ENCODE measurements at regions not wholly inside any gene's neighbourhood (a gene's known extent, or its start where the extent isn't known, plus 50 kb on each side); places are given as distances from the start of the nearest gene placed in this dataset.

DNA sequence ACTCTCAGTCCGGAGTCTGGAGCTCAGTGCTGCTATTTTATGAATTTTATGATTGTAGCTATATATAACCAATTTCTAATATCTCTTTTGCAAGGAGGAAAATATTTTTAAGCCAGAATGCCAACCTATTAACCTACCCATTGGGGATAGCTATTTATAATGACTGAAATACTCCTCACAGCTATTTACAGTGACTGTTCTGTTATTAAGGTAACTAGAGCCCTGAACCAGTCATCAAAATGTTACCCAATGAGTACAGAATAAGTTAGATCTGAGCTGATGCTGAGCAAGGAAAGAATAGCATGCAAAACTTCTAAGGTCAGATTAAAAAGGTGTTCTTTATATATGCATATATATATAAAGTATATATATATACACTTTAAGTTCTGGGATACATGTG lies 79.6 kb upstream of the PPP2R3A start:
- 91% methylated on average over 1 of the region's 1 CpG for WGBS
- H3K4me3 ChIP-seq (ENCODE audit: low read depth in 1 of 3, low read length in 3 of 3): no peak overlapping the region
- TF ChIP-seq, protein P1, sequence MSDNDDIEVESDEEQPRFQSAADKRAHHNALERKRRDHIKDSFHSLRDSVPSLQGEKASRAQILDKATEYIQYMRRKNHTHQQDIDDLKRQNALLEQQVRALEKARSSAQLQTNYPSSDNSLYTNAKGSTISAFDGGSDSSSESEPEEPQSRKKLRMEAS (IDR thresholded peaks at IDR 0.05): no peak
- TF ChIP-seq, protein P2, sequence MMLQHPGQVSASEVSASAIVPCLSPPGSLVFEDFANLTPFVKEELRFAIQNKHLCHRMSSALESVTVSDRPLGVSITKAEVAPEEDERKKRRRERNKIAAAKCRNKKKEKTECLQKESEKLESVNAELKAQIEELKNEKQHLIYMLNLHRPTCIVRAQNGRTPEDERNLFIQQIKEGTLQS (IDR thresholded peaks at IDR 0.05): no peak
- TF ChIP-seq SP1 (IDR thresholded peaks at IDR 0.05): no peak
- TF ChIP-seq, protein P3, sequence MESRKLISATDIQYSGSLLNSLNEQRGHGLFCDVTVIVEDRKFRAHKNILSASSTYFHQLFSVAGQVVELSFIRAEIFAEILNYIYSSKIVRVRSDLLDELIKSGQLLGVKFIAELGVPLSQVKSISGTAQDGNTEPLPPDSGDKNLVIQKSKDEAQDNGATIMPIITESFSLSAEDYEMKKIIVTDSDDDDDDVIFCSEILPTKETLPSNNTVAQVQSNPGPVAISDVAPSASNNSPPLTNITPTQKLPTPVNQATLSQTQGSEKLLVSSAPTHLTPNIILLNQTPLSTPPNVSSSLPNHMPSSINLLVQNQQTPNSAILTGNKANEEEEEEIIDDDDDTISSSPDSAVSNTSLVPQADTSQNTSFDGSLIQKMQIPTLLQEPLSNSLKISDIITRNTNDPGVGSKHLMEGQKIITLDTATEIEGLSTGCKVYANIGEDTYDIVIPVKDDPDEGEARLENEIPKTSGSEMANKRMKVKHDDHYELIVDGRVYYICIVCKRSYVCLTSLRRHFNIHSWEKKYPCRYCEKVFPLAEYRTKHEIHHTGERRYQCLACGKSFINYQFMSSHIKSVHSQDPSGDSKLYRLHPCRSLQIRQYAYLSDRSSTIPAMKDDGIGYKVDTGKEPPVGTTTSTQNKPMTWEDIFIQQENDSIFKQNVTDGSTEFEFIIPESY (IDR thresholded peaks at IDR 0.05): no peak
- no peak for TF ChIP-seq HNF4G (IDR thresholded peaks at IDR 0.05)
- TF ChIP-seq NR2F2 (IDR thresholded peaks at IDR 0.05): no peak
- TF ChIP-seq HNF4A (conservative IDR thresholded peaks at IDR 0.05): no peak
- TF ChIP-seq JUND (IDR thresholded peaks at IDR 0.05): no peak
- no peak for TF ChIP-seq GABPA (IDR thresholded peaks at IDR 0.05 in 1 of 2, conservative IDR thresholded peaks at IDR 0.05 in 1 of 2)
- TF ChIP-seq EGR1 (IDR thresholded peaks at IDR 0.05; ENCODE audit: low read depth in 2 of 2): no peak
- TF ChIP-seq, protein P4, sequence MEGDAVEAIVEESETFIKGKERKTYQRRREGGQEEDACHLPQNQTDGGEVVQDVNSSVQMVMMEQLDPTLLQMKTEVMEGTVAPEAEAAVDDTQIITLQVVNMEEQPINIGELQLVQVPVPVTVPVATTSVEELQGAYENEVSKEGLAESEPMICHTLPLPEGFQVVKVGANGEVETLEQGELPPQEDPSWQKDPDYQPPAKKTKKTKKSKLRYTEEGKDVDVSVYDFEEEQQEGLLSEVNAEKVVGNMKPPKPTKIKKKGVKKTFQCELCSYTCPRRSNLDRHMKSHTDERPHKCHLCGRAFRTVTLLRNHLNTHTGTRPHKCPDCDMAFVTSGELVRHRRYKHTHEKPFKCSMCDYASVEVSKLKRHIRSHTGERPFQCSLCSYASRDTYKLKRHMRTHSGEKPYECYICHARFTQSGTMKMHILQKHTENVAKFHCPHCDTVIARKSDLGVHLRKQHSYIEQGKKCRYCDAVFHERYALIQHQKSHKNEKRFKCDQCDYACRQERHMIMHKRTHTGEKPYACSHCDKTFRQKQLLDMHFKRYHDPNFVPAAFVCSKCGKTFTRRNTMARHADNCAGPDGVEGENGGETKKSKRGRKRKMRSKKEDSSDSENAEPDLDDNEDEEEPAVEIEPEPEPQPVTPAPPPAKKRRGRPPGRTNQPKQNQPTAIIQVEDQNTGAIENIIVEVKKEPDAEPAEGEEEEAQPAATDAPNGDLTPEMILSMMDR (IDR thresholded peaks at IDR 0.05; ENCODE audit: low read depth, low read length, missing input control): no peak
- TF ChIP-seq FOXA2 (IDR thresholded peaks at IDR 0.05): no peak
- TF ChIP-seq RAD21 (IDR thresholded peaks at IDR 0.05): no peak
- no peak for TF ChIP-seq FOXA1 (IDR thresholded peaks at IDR 0.05)
- TF ChIP-seq YY1 (IDR thresholded peaks at IDR 0.05): no peak

DNA sequence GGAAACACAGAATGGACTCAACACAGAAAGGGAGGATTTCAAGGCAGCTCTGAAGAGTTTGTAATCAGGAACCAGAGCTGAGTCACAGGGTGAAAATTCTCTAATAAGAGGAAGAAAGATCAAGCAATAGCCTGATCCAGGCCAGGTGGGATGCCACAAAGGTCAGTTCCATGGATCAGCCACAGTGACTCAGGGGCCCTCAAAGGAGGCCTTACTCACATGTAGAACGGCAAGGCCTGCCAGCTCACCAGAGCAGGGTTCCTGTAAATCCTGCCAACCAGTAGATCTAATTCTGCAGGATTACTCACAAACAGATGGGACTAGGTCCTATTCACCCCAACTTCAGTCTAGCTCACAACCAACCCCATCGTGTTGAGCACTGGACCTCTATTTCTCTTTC lies 78.3 kb upstream of the PPP2R3A start:
- no peak for DNase-seq (ENCODE audit: low spot score)
- Histone ChIP-seq H3K4me3 (ENCODE audit: low read depth in 1 of 3, low read length in 3 of 3) (no peak overlapping the region), H3K36me3 (ENCODE audit: control insufficient read depth in 4 of 4, insufficient read depth in 3 of 4, low read depth in 1 of 4, low read length in 3 of 4) (no peaks in the 10 kb centered on the region), H3K4me1 (ENCODE audit: control insufficient read depth in 4 of 4, insufficient read depth in 4 of 4, low read length in 3 of 4) (no peaks in the 10 kb centered on the region), H3K27me3 (ENCODE audit: control insufficient read depth in 4 of 4, insufficient read depth in 4 of 4, low read length in 3 of 4) (peaks cover 0 to 2% (median under 1%) of the 10 kb centered on the region in 4 donors), H3K9ac (ENCODE audit: low read depth in 1 of 2, low read length in 2 of 2) (no peak overlapping the region), H3K27ac (ENCODE audit: low read depth in 1 of 2, low read length in 2 of 2) (no peak overlapping the region), H3K9me3 (ENCODE audit: control insufficient read depth in 4 of 4, low read length in 3 of 4) (no peaks in the 10 kb centered on the region)
- TF ChIP-seq, protein P1 (IDR thresholded peaks at IDR 0.05): no peak
- TF ChIP-seq RXRA (IDR thresholded peaks at IDR 0.05) (no peak), FOXA2 (IDR thresholded peaks at IDR 0.05) (no peak), GABPA (IDR thresholded peaks at IDR 0.05 in 1 of 2, conservative IDR thresholded peaks at IDR 0.05 in 1 of 2) (no peak), FOXA1 (IDR thresholded peaks at IDR 0.05) (no peak), TAF1 (conservative IDR thresholded peaks at IDR 0.05) (no peak), SP1 (IDR thresholded peaks at IDR 0.05) (no peak), EGR1 (IDR thresholded peaks at IDR 0.05; ENCODE audit: low read depth in 2 of 2) (no peak)
- TF ChIP-seq, protein P5, sequence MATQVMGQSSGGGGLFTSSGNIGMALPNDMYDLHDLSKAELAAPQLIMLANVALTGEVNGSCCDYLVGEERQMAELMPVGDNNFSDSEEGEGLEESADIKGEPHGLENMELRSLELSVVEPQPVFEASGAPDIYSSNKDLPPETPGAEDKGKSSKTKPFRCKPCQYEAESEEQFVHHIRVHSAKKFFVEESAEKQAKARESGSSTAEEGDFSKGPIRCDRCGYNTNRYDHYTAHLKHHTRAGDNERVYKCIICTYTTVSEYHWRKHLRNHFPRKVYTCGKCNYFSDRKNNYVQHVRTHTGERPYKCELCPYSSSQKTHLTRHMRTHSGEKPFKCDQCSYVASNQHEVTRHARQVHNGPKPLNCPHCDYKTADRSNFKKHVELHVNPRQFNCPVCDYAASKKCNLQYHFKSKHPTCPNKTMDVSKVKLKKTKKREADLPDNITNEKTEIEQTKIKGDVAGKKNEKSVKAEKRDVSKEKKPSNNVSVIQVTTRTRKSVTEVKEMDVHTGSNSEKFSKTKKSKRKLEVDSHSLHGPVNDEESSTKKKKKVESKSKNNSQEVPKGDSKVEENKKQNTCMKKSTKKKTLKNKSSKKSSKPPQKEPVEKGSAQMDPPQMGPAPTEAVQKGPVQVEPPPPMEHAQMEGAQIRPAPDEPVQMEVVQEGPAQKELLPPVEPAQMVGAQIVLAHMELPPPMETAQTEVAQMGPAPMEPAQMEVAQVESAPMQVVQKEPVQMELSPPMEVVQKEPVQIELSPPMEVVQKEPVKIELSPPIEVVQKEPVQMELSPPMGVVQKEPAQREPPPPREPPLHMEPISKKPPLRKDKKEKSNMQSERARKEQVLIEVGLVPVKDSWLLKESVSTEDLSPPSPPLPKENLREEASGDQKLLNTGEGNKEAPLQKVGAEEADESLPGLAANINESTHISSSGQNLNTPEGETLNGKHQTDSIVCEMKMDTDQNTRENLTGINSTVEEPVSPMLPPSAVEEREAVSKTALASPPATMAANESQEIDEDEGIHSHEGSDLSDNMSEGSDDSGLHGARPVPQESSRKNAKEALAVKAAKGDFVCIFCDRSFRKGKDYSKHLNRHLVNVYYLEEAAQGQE (IDR thresholded peaks at IDR 0.05): no peak
- TF ChIP-seq, protein P3 (IDR thresholded peaks at IDR 0.05): no peak
- TF ChIP-seq, protein P2 (IDR thresholded peaks at IDR 0.05): no peak
- WGBS: 81% methylated on average over 2 of the region's 2 CpGs

More for the DNA sequence above, 79.6 kb upstream of the PPP2R3A start:
- Histone ChIP-seq H3K4me1 (ENCODE audit: control insufficient read depth in 4 of 4, insufficient read depth in 4 of 4, low read length in 3 of 4) (no peaks in the 10 kb centered on the region), H3K9me3 (ENCODE audit: control insufficient read depth in 4 of 4, low read length in 3 of 4) (no peaks in the 10 kb centered on the region), H3K27ac (ENCODE audit: low read depth in 1 of 2, low read length in 2 of 2) (no peak overlapping the region), H3K36me3 (ENCODE audit: control insufficient read depth in 4 of 4, insufficient read depth in 3 of 4, low read depth in 1 of 4, low read length in 3 of 4) (no peaks in the 10 kb centered on the region), H3K9ac (ENCODE audit: low read depth in 1 of 2, low read length in 2 of 2) (no peak overlapping the region), H3K27me3 (ENCODE audit: control insufficient read depth in 4 of 4, insufficient read depth in 4 of 4, low read length in 3 of 4) (peaks cover 0 to 2% (median under 1%) of the 10 kb centered on the region in 4 donors)
- no peak for DNase-seq (ENCODE audit: low spot score)

Measured in liver (tissue), 8 donors.